ENCODE measurements at regions not wholly inside any gene's neighbourhood (a gene's known extent, or its start where the extent isn't known, plus 50 kb on each side); places are given as distances from the start of the nearest gene placed in this dataset.

DNA sequence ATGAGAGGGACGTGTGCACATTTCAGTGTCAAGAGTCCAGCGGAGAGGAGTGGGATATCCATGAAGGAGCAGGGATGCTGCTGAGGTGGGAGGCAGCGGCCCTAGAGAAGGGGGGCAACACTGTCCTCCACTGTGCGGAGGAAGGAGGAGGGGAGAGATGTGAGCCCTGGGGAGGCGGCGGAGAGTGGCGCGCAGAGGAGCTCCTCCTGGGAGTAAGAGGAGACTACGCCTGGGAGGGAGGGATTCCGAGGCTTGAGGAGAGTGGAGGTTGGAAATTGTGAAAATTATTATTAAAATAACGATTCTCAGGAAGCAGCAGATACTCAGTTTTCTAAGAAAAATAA lies 142.7 kb downstream of the CEP57L1 start:
- intact Hi-C loops (cut with micrococcal nuclease): loop anchor here (1.0 kb wide), 1 partner anchor 144 kb away; the partner anchor contains the start of gene CD164
- dilution Hi-C loops (cut with MboI; ENCODE audit: extremely low pct_ligation_motif_present, low sequenced_read_pairs): no loop called here
- H3K36me3 ChIP-seq (ENCODE audit: control insufficient read depth in 2 of 2, extremely low read depth in 1 of 2, insufficient read depth in 2 of 2, low read length in 2 of 2): no peaks in the 10 kb centered on the region
- peaks cover 9% of the 10 kb centered on the region for H3K4me1 ChIP-seq (ENCODE audit: control insufficient read depth, extremely low read depth, insufficient read depth, low read length)
- no peaks in the 10 kb centered on the region for H4K20me1 ChIP-seq (replicated peaks; ENCODE audit: control insufficient read depth, extremely low read depth, insufficient read depth, low read length)
- no peak for FAIRE-seq
- no peak overlapping the region for H3K27ac ChIP-seq (ENCODE audit: insufficient read depth, low read depth, low read length)
- H3K79me2 ChIP-seq (ENCODE audit: control insufficient read depth, insufficient read depth, low read length): no peaks in the 10 kb centered on the region
- H3K9me3 ChIP-seq (replicated peaks; ENCODE audit: control insufficient read depth, insufficient read depth, low read length): no peaks in the 10 kb centered on the region
- POLR2A ChIA-PET: no interaction called here
- no TSS peak for BruUV-seq (replicated peaks)
- no peaks in the 10 kb centered on the region for H3K9me1 ChIP-seq (replicated peaks; ENCODE audit: control insufficient read depth, extremely low read depth, insufficient read depth, low read length)
- DNase-seq (ENCODE audit: low read depth, low spot score): no peak
- TF ChIP-seq FOS (IDR thresholded peaks at IDR 0.05; ENCODE audit: borderline replicate concordance, insufficient read depth, low read length): no peak
- no peak for TF ChIP-seq JUN (IDR thresholded peaks at IDR 0.05; ENCODE audit: borderline replicate concordance, insufficient read depth, insufficient read length, low read depth)
- TF ChIP-seq MYC (IDR thresholded peaks at IDR 0.05; ENCODE audit: low read depth, low read length): no peak
- TF ChIP-seq POLR2A (IDR thresholded peaks at IDR 0.05; ENCODE audit: low read depth, low read length): no peak
- TF ChIP-seq POLR2AphosphoS5 (IDR thresholded peaks at IDR 0.05; ENCODE audit: insufficient read depth, low read depth, low read length): no peak
- TF ChIP-seq EZH2 (IDR thresholded peaks at IDR 0.05; ENCODE audit: borderline replicate concordance, low read depth, low read length, severe bottlenecking): no peak
- no peak for TF ChIP-seq GATA2 (IDR thresholded peaks at IDR 0.05; ENCODE audit: insufficient read depth, insufficient read length, low read depth, low read length)
- TF ChIP-seq, protein P1, sequence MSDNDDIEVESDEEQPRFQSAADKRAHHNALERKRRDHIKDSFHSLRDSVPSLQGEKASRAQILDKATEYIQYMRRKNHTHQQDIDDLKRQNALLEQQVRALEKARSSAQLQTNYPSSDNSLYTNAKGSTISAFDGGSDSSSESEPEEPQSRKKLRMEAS (IDR thresholded peaks at IDR 0.05; ENCODE audit: insufficient read depth, insufficient read length): no peak
- no peaks in the 10 kb centered on the region for H3K27me3 ChIP-seq (ENCODE audit: control insufficient read depth in 2 of 2, insufficient read depth in 2 of 2, low read length in 2 of 2)
- no peak overlapping the region for H3K4me2 ChIP-seq (ENCODE audit: insufficient read depth, low read length)
- H3K9ac ChIP-seq (replicated peaks; ENCODE audit: extremely low read depth, insufficient read depth, low read length): no peak overlapping the region
- CTCF ChIA-PET: no interaction called here
- no peak overlapping the region for H3K4me3 ChIP-seq (replicated peaks in 1 of 3; ENCODE audit: insufficient read depth in 1 of 3, low read depth in 1 of 3, low read length in 3 of 3)
- no peak overlapping the region for H2AFZ ChIP-seq (ENCODE audit: low read depth, low read length)
